ENCODE measurements at regions not wholly inside any gene's neighbourhood (a gene's known extent, or its start where the extent isn't known, plus 50 kb on each side); places are given as distances from the start of the nearest gene placed in this dataset.

DNA sequence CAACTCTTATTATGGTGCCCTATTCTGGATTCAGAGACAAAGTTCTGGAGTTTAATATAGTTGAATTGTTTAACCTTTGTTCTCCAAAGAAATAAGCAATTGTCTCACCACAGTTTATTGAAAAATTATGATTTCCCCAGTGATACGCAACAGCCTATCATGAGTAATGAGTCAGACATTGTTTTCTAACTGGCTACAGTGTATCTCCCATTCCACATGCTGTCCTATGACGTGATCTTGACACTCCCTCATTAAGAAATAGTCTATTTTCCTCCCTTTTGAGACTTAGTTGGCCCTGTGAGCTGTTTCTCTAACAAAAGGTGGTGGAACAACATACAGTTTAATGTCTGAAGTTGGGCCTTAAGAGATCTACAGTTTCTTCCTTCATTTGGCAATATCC is 1290.6 kb upstream of the CDH6 start:
- Histone ChIP-seq H3K4me1 (ENCODE audit: control insufficient read depth, insufficient read depth, low read length) (no peaks in the 10 kb centered on the region), H3K27ac (ENCODE audit: low read depth, low read length) (no peak overlapping the region), H3K4me3 (ENCODE audit: low read depth, low read length) (no peak overlapping the region), H3K27me3 (ENCODE audit: control insufficient read depth, insufficient read depth, low read length) (no peaks in the 10 kb centered on the region), H3K36me3 (ENCODE audit: control insufficient read depth, insufficient read depth, low read length) (no peaks in the 10 kb centered on the region), H3K9me3 (ENCODE audit: control insufficient read depth, insufficient read depth, low read length) (no peaks in the 10 kb centered on the region)
- WGBS (ENCODE audit: insufficient coverage), result 86% methylated on average over 1 of the region's 2 CpGs
- no peak for DNase-seq (ENCODE audit: low read depth in 4 of 6, low spot score in 6 of 6)

DNA sequence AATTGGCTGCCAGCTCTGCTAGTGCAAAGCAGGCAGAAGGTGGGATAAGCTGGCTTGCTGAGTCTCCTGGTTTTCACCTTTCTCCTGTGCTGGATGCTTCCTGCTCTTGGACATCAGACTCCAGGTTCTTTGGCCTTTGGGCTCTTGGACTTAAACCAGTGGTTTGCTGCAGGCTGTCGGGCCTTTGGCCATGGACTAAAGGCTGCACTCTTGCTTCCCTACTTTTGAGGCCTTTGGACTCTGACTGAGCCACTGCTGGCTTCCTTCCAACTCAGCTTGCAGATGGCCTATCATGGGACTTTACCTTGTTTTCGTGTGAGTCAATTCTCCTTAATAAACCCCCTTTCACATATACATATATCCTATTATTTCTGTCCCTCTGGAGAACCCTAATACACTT is 1293.9 kb upstream of the CDH6 start:
- H3K4me3 ChIP-seq (ENCODE audit: low read depth, low read length), result no peak overlapping the region
- H3K36me3 ChIP-seq (ENCODE audit: control insufficient read depth, insufficient read depth, low read length), result no peaks in the 10 kb centered on the region
- 83% methylated on average over 1 of the region's 2 CpGs for WGBS (ENCODE audit: insufficient coverage)
- no peak overlapping the region for H3K27ac ChIP-seq (ENCODE audit: low read depth, low read length)
- H3K9me3 ChIP-seq (ENCODE audit: control insufficient read depth, insufficient read depth, low read length), result no peaks in the 10 kb centered on the region
- no peaks in the 10 kb centered on the region for H3K27me3 ChIP-seq (ENCODE audit: control insufficient read depth, insufficient read depth, low read length)
- DNase-seq (ENCODE audit: low read depth in 4 of 6, low spot score in 6 of 6), result peak in 1 of 6 donors; percentile 1
- no peaks in the 10 kb centered on the region for H3K4me1 ChIP-seq (ENCODE audit: control insufficient read depth, insufficient read depth, low read length)

GRCh38 chr5:29897916-29898315 is 1295.6 kb upstream of the CDH6 start:
- peak in 1 of 6 donors; percentile 5 for DNase-seq (ENCODE audit: low read depth in 4 of 6, low spot score in 6 of 6)
- H3K27ac ChIP-seq (ENCODE audit: low read depth, low read length), result no peak overlapping the region

DNA sequence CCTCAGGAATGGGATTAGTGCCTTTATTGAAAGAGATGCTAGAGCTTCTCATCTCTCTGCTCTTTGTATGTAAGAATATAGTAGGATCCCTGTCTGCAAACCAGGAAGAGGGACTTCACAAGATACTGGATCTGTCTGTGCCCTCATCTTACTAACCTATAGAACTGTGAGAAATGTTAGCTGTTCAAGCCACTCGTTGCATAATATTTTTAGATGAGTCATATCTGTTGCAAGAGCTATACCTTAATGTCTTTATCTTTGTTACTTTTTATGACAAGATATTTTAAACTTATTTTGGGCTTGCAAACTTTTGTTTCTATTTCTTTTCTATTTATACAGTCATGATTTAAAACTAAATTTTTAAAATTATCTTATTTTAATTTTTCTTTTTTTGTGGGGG is 1296.8 kb upstream of the CDH6 start:
- Histone ChIP-seq H3K4me1 (ENCODE audit: control insufficient read depth, insufficient read depth, low read length) (no peaks in the 10 kb centered on the region), H3K27ac (ENCODE audit: low read depth, low read length) (no peak overlapping the region), H3K9me3 (ENCODE audit: control insufficient read depth, insufficient read depth, low read length) (no peaks in the 10 kb centered on the region), H3K36me3 (ENCODE audit: control insufficient read depth, insufficient read depth, low read length) (no peaks in the 10 kb centered on the region), H3K4me3 (ENCODE audit: low read depth, low read length) (no peak overlapping the region), H3K27me3 (ENCODE audit: control insufficient read depth, insufficient read depth, low read length) (no peaks in the 10 kb centered on the region)
- no CpG with 5 or more reads among the region's 1 CpG for WGBS (ENCODE audit: insufficient coverage)
- DNase-seq (ENCODE audit: low read depth in 4 of 6, low spot score in 6 of 6), result no peak

More at GRCh38 chr5:29897916-29898315, 1295.6 kb upstream of the CDH6 start:
- Histone ChIP-seq H3K36me3 (ENCODE audit: control insufficient read depth, insufficient read depth, low read length) (no peaks in the 10 kb centered on the region), H3K9me3 (ENCODE audit: control insufficient read depth, insufficient read depth, low read length) (no peaks in the 10 kb centered on the region), H3K4me3 (ENCODE audit: low read depth, low read length) (no peak overlapping the region), H3K27me3 (ENCODE audit: control insufficient read depth, insufficient read depth, low read length) (no peaks in the 10 kb centered on the region), H3K4me1 (ENCODE audit: control insufficient read depth, insufficient read depth, low read length) (no peaks in the 10 kb centered on the region)

GRCh38 chr5:29894668-29895067 is 1298.8 kb upstream of the CDH6 start:
- WGBS (ENCODE audit: insufficient coverage), result 67% methylated on average over 1 of the region's 2 CpGs
- no peak overlapping the region for H3K27ac ChIP-seq (ENCODE audit: low read depth, low read length)
- no peak for DNase-seq (ENCODE audit: low read depth in 4 of 6, low spot score in 6 of 6)

GRCh38 chr5:29889051-29889450 is 1304.4 kb upstream of the CDH6 start:
- DNase-seq (ENCODE audit: low read depth in 4 of 6, low spot score in 6 of 6), result peak in 2 of 6 donors; percentile 10 to 46
- no peaks in the 10 kb centered on the region for H3K9me3 ChIP-seq (ENCODE audit: control insufficient read depth, insufficient read depth, low read length)
- WGBS (ENCODE audit: insufficient coverage), result 42% methylated on average over 3 of the region's 6 CpGs
- no peak overlapping the region for H3K4me3 ChIP-seq (ENCODE audit: low read depth, low read length)
- H3K36me3 ChIP-seq (ENCODE audit: control insufficient read depth, insufficient read depth, low read length), result no peaks in the 10 kb centered on the region
- no peaks in the 10 kb centered on the region for H3K27me3 ChIP-seq (ENCODE audit: control insufficient read depth, insufficient read depth, low read length)
- H3K4me1 ChIP-seq (ENCODE audit: control insufficient read depth, insufficient read depth, low read length), result no peaks in the 10 kb centered on the region
- H3K27ac ChIP-seq (ENCODE audit: low read depth, low read length), result no peak overlapping the region

More at GRCh38 chr5:29894668-29895067, 1298.8 kb upstream of the CDH6 start:
- H3K9me3 ChIP-seq (ENCODE audit: control insufficient read depth, insufficient read depth, low read length), result no peaks in the 10 kb centered on the region
- H3K27me3 ChIP-seq (ENCODE audit: control insufficient read depth, insufficient read depth, low read length), result no peaks in the 10 kb centered on the region
- H3K36me3 ChIP-seq (ENCODE audit: control insufficient read depth, insufficient read depth, low read length), result no peaks in the 10 kb centered on the region
- no peaks in the 10 kb centered on the region for H3K4me1 ChIP-seq (ENCODE audit: control insufficient read depth, insufficient read depth, low read length)
- H3K4me3 ChIP-seq (ENCODE audit: low read depth, low read length), result no peak overlapping the region

DNA sequence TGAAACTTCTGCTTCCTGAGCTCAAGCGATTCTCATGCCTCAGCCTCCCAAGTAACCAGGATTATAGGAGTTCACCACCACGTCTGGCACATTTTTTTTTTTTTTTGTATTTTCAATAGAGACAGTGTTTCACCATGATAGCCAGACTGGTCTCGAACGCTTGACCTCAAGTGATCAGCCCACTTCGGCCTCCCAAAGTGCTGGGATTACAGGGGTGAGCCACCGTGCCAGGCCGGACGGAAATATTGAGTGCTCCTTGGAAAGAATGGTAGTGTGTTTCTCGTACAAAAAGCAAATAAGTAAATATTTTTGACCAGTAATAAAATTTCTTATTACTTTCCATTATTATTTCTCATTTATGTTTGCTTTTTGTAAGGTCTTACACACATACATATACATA is 1307.9 kb upstream of the CDH6 start:
- no peaks in the 10 kb centered on the region for H3K36me3 ChIP-seq (ENCODE audit: control insufficient read depth, insufficient read depth, low read length)
- 100% methylated on average over 3 of the region's 9 CpGs for WGBS (ENCODE audit: insufficient coverage)
- H3K9me3 ChIP-seq (ENCODE audit: control insufficient read depth, insufficient read depth, low read length), result no peaks in the 10 kb centered on the region
- no peaks in the 10 kb centered on the region for H3K27me3 ChIP-seq (ENCODE audit: control insufficient read depth, insufficient read depth, low read length)
- no peak overlapping the region for H3K27ac ChIP-seq (ENCODE audit: low read depth, low read length)
- no peak overlapping the region for H3K4me3 ChIP-seq (ENCODE audit: low read depth, low read length)
- no peaks in the 10 kb centered on the region for H3K4me1 ChIP-seq (ENCODE audit: control insufficient read depth, insufficient read depth, low read length)
- no peak for DNase-seq (ENCODE audit: low read depth in 4 of 6, low spot score in 6 of 6)

GRCh38 chr5:29882036-29882435 is 1311.5 kb upstream of the CDH6 start:
- 93% methylated on average over 7 of the region's 8 CpGs for WGBS (ENCODE audit: insufficient coverage)
- Histone ChIP-seq H3K36me3 (ENCODE audit: control insufficient read depth, insufficient read depth, low read length) (no peaks in the 10 kb centered on the region), H3K4me1 (ENCODE audit: control insufficient read depth, insufficient read depth, low read length) (no peaks in the 10 kb centered on the region), H3K4me3 (ENCODE audit: low read depth, low read length) (no peak overlapping the region), H3K27me3 (ENCODE audit: control insufficient read depth, insufficient read depth, low read length) (no peaks in the 10 kb centered on the region), H3K27ac (ENCODE audit: low read depth, low read length) (no peak overlapping the region), H3K9me3 (ENCODE audit: control insufficient read depth, insufficient read depth, low read length) (no peaks in the 10 kb centered on the region)
- DNase-seq (ENCODE audit: low read depth in 4 of 6, low spot score in 6 of 6), result no peak

DNA sequence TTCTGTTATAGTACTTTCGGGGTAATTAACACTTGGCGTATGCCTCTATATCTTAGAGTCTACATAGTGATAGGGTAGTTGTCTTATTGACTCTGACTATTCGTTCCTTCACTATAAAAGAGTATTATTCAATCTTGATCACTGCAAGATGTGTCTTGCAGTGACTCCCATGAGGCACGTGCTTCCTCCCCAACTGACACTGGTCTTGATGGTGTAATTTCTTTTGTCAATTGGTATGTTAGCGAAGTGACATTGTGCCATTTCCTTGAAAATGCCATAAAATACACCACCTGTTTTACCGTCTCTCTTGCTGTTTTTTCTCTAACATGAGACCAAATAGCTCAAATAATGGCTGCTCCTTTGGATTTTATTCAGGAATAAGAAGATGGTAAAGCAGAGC is 1314.1 kb upstream of the CDH6 start:
- Histone ChIP-seq H3K36me3 (ENCODE audit: control insufficient read depth, insufficient read depth, low read length) (no peaks in the 10 kb centered on the region), H3K4me3 (ENCODE audit: low read depth, low read length) (no peak overlapping the region), H3K27ac (ENCODE audit: low read depth, low read length) (no peak overlapping the region), H3K4me1 (ENCODE audit: control insufficient read depth, insufficient read depth, low read length) (no peaks in the 10 kb centered on the region), H3K27me3 (ENCODE audit: control insufficient read depth, insufficient read depth, low read length) (no peaks in the 10 kb centered on the region), H3K9me3 (ENCODE audit: control insufficient read depth, insufficient read depth, low read length) (no peaks in the 10 kb centered on the region)
- WGBS (ENCODE audit: insufficient coverage), result no CpG with 5 or more reads among the region's 6 CpGs
- DNase-seq (ENCODE audit: low read depth in 4 of 6, low spot score in 6 of 6), result no peak

GRCh38 chr5:29878599-29878998 is 1314.9 kb upstream of the CDH6 start:
- no peak overlapping the region for H3K4me3 ChIP-seq (ENCODE audit: low read depth, low read length)
- no CpG with 5 or more reads among the region's 2 CpGs for WGBS (ENCODE audit: insufficient coverage)
- no peaks in the 10 kb centered on the region for H3K9me3 ChIP-seq (ENCODE audit: control insufficient read depth, insufficient read depth, low read length)
- no peaks in the 10 kb centered on the region for H3K27me3 ChIP-seq (ENCODE audit: control insufficient read depth, insufficient read depth, low read length)
- no peaks in the 10 kb centered on the region for H3K36me3 ChIP-seq (ENCODE audit: control insufficient read depth, insufficient read depth, low read length)
- no peak overlapping the region for H3K27ac ChIP-seq (ENCODE audit: low read depth, low read length)
- no peak for DNase-seq (ENCODE audit: low read depth in 4 of 6, low spot score in 6 of 6)
- no peaks in the 10 kb centered on the region for H3K4me1 ChIP-seq (ENCODE audit: control insufficient read depth, insufficient read depth, low read length)

Measured in spinal cord (tissue), 9 donors.